PC-3 (cell line): ENCODE measurements at regions not wholly inside any gene's neighbourhood (a gene's known extent, or its start where the extent isn't known, plus 50 kb on each side); places are given as distances from the start of the nearest gene placed in this dataset.

ENCODE experiments used
- EZH2phosphoT487 ChIP-seq: fragments of 300-600 bp; sonication (generic); IDR thresholded peaks from 2 replicates; pipeline ENCODE4 v1.6.1; 2018; ENCODE audit warnings: mild to moderate bottlenecking, antibody characterized with exemption, low read length, borderline replicate concordance
- TF ChIP-seq, protein P1 (sequence below): fragments of 300-600 bp; sonication (generic); conservative IDR thresholded peaks from 2 replicates; pipeline ENCODE4 v1.5.1; 2017; ENCODE audit warnings: antibody characterized with exemption, low read depth, mild to moderate bottlenecking, low read length

DNA sequence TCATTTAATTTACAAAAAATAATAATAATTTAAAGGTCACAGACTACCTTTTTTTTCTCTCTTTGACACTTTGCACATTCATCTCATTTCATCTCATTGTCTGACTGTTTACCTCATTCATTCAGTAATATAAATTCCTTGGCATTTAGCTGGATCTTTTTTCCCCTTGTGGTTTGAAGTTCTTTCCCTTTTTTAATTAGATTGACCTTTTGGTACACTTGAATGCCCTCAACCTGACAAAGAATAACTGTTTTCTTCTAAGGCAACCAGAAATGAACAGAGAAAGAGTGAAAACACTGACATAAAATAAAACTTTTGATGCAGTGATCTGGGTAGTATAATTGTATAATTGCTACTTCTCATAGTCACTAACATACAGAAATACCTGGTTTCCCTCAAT is 774.9 kb upstream of the NOVA1 start:
- TF ChIP-seq, protein P1, sequence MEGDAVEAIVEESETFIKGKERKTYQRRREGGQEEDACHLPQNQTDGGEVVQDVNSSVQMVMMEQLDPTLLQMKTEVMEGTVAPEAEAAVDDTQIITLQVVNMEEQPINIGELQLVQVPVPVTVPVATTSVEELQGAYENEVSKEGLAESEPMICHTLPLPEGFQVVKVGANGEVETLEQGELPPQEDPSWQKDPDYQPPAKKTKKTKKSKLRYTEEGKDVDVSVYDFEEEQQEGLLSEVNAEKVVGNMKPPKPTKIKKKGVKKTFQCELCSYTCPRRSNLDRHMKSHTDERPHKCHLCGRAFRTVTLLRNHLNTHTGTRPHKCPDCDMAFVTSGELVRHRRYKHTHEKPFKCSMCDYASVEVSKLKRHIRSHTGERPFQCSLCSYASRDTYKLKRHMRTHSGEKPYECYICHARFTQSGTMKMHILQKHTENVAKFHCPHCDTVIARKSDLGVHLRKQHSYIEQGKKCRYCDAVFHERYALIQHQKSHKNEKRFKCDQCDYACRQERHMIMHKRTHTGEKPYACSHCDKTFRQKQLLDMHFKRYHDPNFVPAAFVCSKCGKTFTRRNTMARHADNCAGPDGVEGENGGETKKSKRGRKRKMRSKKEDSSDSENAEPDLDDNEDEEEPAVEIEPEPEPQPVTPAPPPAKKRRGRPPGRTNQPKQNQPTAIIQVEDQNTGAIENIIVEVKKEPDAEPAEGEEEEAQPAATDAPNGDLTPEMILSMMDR = no peak
- TF ChIP-seq EZH2phosphoT487 = no peak
